NCI-H146 treated with DMSO at 0.1 percent for 48 hours (cell line): ENCODE measurements at regions not wholly inside any gene's neighbourhood (a gene's known extent, or its start where the extent isn't known, plus 50 kb on each side); places are given as distances from the start of the nearest gene placed in this dataset.
"Not testable (repeated sequence)": the region's sequence is repeated elsewhere in the genome, so short reads cannot be mapped to it uniquely, and the experiment has no call there.

Experiments used
- DNase-seq: peaks from one replicate; lab custom pipeline; 2025; ENCODE audit not compliant: unreplicated experiment; lab: John Stamatoyannopoulos, UW

DNA sequence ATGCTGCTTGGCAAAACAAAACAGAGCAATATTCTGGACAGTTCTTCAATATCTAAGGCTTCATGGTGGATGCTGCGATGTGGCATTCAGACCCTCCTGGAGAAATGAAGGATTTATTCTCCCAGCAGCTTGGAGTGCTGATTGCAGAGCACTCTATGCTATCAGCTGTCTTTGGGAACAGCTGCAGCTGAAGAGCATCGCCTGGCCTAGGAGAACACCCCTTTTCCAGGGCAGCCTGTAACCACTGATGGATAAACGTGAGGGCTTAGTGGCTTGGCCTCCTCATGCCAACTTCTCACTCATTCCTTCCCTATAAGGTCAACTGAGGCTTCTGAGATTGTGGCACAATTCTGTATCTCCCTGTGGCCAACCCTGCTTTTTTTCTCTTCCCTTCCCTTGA, 638.1 kb upstream of the CNTNAP2 start:
- DNase-seq = no peak

DNA sequence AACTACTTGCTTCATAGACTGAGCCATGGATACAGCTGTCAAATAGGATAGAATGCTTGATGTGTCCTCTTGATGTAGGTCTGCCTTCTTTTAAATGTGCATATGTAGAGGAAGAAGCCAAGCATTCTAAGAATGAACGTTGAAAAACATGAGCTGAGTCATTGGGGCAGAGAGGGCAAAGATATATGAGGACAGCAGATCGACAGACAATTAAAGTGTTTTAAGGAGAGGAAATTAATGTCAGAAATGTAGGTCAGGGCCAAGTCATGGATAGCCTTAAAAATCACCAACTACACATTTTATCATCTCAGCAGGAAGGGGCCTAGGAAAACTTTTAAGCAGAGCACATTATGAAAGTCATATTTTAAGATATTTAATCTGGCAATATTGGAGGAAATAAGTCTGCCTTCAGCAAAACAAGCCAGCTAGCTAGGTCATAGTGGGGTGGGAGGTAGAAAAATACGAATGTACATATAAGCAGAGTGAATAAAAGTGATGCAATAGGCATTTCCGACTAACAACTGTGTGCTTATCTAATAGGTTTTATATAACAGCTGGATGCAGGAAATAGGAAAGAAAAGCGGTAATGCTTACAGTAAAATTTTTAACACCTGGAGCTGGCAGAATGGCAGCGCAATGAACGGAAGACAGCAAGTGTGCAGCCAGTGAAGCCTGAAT, 638.3 kb upstream of the TPK1 start:
- no peak for DNase-seq

DNA sequence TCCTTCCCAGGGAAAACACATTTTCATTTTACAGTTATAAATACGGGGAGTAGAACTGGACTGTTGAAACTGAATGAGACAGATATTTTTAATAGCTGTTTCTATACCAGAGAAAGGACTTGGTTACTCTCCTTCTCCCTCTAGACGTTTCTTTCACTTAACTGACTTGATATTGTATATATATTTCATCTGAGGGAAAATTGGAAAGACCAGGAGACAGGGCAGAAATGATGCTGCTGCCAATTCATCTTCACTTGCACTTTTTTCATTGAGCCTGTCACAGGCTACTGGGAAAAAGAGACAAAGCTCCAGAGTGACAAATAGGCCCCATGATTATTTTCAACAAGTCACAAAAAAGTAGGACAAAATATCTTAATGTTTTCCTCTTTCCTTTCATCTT, 636.0 kb upstream of the TPK1 start:
- no peak for DNase-seq

DNA sequence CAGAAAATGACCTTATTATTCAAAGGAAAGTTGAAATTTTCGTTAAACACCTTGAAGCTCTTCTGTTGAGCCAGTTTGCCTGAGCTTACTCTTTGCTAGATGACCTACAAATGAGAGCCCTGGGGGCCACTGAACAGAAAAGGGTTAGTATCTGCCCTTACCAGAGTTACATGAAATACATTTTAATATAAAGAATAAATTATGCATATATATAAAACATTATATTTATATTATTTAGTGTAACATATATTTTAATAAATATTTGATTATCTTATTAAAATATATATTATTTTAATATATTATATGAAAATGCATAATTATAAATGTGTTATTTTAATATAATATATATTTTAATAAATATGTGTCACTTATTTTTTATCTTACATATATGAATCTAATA, 628.4 kb upstream of the TPK1 start:
- no peak for DNase-seq

DNA sequence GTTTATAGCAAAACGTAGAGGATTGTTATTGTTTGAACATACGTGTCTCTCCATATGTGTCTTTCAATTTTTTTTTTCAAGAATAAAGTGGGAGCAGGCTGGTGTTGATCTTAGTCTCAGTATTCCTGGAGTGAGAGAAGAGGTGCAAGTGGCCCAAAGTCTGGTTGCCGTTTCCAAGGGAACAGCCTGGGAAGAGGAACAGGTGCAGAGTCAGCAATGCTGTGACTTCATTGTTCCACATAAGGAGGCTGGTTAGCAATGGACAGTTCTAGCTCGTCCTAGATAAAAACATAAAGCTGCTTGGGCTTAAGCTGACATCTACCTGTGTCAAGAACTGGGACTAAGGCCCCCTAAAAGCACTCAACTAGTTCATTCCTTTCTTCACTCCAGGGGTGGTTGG, 626.6 kb upstream of the TPK1 start:
- no peak for DNase-seq

DNA sequence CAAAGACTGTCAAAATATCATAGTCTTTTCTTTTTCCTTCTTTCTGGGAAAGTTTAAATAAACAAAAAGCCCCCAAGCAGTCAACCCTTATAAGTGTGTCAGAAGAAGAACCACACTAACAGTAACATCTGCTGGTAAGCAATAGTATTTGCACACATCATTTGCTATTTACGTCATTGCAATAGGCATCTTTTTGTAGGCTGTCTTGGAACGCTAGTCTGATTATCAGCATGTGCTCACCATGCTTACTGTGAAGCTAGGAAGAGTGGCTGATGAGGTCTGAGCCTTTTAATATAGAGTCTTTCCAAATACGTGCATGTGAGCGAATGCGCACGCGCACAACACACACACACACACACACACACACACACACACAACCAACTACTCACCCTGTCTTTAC, 599.0 kb upstream of the TPK1 start:
- no peak for DNase-seq

DNA sequence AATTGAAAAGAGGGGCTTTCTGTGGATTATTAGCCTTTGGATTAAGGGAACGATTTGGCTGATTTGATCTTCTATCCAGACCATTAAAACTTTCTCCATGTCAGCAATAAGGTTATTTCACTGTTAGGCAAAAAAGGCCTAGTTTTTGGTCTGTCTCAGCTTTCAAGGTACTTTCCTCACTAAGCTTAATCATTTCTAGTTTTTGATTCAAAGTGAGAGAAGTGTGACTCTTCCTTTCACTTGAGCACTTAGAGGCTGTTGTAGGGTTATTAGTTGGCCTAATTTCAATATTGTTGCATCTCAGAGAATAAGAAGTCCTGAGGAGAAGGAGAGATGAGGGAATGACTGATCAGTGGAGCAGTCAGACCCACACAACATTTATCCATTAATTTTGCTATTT, 596.0 kb upstream of the TPK1 start:
- DNase-seq = no peak

DNA sequence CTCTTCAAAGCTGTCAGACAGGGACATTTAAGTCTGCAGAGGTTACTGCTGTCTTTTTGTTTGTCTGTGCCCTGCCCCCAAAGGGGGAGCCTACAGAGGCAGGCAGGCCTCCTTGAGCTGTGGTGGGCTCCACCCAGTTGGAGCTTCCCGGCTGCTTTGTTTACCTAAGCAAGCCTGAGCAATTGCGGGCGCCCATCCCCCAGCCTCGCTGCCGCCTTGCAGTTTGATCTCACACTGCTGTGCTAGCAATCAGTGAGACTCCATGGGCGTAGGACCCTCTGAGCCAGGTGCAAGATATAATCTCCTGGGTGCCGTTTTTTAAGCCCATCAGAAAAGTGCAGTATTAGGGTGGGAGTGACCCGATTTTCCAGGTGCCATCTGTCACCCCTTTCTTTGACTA, 582.6 kb upstream of the TPK1 start:
- not testable (repeated sequence) for DNase-seq

DNA sequence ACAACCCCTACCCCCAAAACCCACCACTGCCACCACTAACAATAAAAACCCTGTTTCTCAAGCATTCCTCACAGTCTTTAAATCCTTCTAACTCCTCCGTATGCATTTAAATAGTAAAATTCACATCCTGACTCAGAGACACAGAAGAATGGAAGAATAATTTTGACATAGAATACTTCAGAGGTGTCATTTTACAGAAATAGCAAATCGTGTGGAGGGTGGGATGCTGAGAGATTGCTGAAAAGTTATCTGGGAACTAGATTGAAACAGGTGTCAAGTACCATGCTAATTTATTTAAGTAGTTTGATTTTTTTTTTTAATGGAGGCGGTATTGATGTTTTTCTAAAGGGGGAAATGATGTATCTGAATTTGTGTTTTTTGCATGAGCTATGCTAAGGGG, 575.2 kb upstream of the TPK1 start:
- no peak for DNase-seq

DNA sequence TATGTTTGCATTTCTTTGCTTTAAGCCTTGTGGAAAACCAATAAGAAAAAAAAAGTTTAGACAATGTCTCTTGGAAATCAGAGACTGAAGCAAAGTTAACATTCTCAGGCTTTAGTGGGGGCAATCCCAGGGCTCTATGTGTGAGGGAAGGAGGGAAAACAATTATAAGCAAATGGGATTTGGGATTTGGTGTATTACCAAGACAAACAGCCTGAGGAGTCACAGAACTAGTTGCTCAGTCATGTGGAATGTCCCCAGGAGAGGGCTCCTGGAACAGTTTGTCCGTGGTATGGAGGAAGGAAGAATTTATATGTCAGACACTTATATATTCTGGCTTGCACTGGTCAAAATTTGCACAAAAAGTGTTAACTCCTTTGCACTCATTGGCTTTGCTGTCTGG, 562.9 kb upstream of the TPK1 start:
- no peak for DNase-seq

DNA sequence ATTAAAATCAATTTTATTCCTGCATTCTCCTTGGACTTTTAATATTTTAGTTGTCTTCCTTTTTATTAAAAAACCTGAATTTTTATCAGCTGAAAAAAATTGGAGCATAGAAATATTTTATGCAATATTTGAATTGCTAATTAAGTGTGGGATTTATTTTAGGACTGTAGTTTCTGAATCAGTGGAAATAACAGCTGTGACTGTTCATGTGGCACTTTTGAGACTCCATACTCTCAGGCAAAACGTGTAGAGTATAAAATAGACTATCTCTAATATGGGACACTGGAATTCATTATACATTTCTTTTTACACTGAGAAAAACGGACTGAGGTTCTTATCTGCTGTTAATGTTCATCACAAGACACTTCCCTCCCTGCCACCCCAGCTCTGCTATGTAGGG, 558.3 kb upstream of the TPK1 start:
- no peak for DNase-seq

DNA sequence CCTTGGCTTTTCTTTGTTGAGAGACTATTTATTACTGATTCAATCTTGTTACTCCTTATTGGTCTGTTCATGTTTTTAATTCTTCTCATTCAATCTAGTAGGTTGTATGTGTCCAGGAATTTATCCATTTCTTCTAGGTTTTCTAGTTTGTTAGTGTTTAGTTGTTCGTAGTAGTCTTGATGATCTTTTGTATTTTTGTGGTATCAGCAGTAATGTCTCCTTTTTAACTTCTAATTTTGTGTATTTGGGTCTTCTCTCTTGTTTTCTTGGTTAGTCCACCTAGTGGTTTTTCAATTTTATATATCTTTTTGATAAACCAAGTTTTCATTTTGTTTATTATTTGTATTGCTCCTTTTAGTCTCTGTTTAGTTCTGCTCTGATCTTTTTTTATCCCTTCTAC, 546.9 kb upstream of the TPK1 start:
- no peak for DNase-seq

DNA sequence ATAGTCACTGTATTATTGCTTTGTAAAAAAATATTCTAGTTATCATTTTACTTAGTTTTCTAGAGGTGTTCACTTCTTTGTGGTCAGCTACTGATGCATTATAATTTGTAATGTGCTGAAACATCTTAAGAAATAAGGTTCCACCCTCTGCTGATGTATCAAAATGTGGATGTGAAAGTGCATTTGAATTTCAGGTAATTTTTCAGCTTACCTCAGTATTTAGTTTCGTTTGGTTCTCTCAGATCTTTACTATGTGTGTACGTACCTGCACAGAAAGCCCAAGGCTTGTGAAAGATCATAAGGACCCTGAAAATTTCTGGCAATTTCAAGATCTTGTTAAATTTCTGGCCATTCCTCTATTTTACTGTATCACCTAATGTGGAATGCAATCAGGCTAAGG, 542.3 kb upstream of the TPK1 start:
- DNase-seq = no peak

DNA sequence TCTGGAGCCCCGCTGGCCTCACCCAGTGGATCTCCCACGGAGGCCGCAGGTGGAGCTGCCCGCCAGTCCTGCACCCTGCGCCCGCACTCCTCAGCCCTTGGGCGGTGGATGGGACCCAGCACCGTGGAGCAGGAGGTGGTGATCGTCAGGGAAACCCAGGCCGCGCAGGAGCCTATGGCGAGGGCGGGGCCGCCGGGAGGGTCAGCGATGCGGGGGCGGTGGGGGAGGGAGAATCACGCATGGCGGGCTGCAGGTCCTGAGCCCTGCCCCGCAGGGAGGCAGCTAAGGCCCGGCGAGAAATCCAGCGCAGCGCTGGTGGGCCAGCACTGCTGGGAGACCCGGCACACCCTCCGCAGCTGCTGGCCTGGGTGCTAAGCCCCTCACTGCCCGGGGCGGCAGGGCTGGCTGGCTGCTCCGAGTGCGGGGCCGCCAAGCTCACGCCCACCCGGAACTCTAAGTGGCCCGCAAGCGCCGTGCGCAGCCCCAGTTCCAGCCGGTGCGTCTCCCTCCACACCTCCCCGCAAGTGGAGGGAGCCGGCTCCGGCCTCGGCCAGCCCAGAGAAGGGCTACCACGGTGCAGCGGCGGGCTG, 524.8 kb upstream of the TPK1 start:
- no peak for DNase-seq

DNA sequence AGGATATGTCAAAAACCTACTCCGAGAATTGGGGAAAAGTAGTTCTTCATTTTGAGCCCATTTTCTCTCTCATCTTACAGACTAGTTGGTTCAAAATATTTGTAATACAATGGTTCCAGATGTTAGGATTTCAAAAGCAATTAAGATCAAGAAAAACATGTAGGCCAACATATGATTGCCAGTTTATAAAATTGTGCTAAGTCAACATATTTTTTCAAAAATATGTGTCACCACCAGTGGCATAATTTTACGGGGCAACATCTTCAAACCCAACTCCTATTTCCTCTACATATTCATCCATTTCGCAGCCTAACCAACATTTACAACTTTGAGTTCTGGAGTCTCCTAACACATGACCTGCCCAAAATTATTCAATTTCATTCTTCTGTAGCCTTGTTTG, 514.5 kb upstream of the TPK1 start:
- no peak for DNase-seq

DNA sequence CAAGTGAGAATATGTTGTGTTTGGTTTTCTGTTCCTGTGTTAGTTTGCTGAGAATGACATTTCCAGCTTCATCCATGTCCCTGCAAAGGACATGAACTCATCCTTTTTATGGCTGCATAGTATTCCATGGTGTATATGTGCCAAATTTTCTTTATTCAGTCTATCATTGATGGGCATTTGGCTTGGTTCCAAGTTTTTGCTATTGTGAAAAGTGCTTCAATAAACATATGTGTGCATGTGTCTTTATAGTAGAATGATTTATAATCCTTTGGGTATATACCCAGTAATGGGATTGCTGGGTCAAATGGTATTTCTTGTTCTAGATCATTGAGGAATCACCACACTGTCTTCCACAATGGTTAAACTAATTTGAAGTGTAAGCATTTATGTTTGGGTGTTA, 513.6 kb upstream of the TPK1 start:
- not testable (repeated sequence) for DNase-seq

DNA sequence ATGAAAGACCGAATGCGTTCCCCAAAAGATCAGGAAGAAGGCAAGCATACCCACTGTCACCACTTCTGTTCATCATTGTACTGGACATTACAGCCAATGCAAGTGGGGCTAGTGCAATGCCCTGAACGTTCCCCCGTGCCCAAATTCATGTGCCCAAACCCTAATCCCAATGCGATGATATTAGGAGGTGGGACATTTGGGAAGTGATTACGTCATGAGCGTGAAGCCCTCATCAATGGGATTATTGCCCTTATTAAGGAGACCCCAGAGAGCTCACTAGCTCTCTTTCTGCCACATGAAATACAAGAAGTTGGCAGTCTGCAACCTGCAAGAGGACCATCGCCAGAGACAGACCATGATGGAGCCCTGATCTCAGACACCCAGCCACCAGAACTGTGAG, 511.4 kb upstream of the TPK1 start:
- no peak for DNase-seq

DNA sequence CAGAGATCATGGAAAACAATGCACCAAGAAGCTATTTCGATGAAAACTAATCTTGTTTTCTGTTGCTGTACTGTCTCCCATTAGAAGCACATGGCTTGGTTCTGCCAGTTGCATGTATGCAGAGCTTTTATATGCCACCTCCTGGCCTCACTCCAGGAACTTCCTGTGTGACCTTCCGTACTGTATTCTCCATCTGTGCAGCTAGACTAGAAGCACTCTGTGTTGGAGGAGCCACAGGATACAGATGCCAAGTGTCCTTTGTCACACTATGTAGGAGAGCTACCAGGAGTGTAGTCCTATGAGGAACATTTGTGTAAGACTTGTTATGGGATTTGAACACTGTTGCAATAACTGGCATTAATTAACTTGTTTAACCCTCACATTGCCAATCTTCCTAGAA, 503.5 kb upstream of the TPK1 start:
- DNase-seq = no peak

DNA sequence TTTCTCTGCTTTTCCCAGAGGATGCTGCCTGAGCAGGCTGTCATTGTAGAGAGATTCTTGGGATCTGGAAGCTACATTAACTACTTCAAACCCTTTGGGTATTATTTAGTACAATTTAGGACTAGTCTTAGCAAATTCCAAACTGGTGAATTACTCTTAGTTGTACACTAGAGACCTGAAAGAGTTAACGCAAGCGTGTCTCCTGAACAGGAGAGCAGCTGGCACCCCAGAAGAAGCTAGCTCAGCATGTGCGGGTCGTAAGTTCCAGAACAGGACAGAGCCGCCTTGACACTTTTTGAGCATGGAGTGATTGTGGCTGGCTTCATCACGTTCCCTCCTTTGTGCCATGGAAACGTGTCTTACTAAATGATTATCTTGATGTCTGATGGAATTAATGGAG, 495.7 kb upstream of the TPK1 start:
- DNase-seq = no peak

DNA sequence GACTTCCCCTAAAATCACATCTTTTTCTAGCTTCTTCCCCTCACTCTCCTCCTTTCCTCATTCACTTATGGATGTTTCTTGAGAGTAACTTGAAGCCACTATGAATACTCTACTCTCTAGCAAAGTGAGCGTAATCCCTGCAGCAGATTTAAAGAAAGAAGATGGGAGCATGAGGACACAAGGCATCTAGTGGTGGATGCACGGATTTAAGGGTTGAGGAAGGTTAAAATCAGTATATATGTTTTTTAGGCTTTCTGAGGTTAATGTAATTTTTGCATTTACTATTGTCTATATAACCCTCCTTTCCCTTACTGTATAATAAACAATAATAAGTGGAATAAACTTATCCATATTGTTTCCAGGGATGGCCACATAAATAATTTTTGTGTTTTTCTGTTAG, 495.2 kb upstream of the TPK1 start:
- DNase-seq = no peak

DNA sequence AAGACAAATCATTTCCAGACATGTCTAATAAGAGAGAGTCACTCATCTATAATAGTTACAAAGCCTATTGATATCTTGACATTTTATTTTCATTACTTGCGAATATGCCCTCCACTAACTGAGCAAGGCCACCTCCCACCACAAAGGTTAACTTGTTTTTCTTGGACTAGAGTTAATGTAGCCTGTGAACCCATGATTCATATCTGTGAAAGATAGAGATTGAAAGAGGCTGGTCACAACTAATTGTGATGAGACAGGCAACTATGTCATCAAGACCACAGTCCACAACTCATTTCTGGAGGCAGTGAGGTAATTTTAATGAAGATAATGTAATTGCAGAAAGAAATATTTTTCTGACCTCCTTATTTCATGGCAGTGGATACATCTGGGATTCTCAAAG, 491.8 kb upstream of the TPK1 start:
- DNase-seq = no peak

DNA sequence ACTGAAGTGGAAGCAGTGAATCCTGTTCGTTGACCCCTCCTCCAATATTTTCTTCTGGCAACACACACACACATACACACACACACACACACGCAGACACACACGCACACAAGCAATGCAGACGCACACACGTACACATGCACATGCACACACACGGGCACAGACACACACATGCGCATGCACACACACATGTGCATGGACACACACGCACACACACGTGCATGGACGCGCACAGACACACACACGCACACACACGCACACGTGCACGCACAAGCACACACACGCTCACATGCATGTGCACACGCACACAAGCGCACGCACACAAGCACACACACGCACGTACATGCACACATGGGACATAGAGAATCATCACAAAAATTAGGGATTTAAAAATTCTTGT, 488.2 kb upstream of the TPK1 start:
- no peak for DNase-seq

DNA sequence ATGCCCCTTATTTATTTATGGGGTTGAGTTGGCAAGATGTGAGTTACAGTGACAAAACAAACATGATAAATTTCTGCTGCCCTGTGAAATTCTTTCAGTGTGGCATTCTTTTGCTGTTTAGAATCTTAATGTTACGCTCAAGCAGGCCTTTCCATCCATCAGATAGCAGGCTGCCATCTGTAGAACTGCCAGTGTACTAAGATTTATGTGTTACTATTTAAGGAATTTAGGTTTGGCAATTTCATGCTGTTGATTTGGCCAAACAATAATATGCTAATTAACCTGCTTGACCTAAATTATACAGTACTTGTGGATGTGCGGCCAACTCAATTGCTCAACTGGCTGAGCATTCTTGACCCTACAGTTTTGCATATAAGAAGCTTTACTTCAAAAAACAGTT, 477.7 kb upstream of the TPK1 start:
- DNase-seq = no peak
